Activated T-cell treated with anti-CD3 and anti-CD28 coated beads for 48 hours (primary cell): ENCODE measurements at regions not wholly inside any gene's neighbourhood (a gene's known extent, or its start where the extent isn't known, plus 50 kb on each side); places are given as distances from the start of the nearest gene placed in this dataset.
"Not testable (repeated sequence)": the region's sequence is repeated elsewhere in the genome, so short reads cannot be mapped to it uniquely, and the experiment has no call there.

Experiments used
- DNase-seq: peaks from one replicate; pipeline ENCODE4 v3.0.0-alpha.2; 2020; ENCODE audit warnings: low read depth

DNA sequence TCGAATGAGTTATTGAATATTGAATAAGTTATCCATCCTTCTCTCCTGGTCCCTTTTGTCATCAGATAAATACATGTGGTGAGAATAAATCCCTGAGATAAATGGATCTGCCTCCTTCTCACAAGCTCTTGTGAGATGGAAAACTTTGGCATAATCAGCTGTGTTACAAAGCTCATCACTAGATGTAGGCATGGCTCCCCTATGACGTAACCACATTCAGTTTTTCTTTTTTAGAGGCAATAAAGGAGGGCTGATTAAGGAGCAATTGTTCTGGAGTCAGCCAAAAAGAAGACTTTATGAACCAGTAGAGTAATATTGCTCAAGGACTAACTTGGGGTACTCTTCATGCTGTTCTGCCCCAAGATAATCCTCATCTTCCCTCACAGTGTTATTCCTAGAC, 90.5 kb upstream of the GATB start:
- DNase-seq = no peak

DNA sequence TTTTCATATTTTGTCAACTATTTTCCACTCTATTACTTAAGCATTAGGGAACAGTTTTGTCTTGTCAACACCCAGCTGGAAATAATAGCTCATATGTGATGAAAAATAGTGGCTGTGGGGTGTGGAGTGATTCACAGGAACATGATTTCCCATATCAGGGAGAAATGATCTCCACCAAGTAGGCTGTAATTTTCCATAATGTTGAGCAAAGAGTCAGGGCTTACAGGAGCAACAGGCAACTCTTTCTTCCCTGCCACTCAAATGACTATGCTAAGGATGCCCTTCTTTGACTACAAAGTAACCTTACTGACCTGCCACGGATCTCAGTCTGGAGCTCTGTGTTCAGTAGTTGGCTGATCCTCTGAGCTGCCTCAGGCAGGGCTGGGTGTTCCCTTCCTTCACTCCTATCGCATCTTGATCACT, 90.0 kb upstream of the GATB start:
- DNase-seq = no peak

DNA sequence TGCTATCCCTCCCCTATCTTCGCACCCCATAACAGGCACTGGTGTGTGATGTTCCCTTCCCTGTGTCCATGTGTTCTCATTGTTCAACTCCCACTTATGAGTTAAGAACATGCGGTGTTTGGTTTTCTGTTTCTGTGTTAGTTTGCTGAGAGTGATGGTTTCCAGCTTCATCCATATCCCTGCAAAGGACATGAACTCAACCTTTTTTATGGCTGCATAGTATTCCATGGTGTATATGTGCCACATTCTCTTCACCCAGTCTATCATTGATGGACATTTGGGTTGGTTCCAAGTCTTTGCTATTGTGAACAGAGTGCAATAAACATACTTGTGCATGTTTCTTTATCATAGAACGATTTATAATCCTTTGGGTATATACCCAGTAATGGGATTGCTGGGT, 84.7 kb upstream of the GATB start:
- not testable (repeated sequence) for DNase-seq

DNA sequence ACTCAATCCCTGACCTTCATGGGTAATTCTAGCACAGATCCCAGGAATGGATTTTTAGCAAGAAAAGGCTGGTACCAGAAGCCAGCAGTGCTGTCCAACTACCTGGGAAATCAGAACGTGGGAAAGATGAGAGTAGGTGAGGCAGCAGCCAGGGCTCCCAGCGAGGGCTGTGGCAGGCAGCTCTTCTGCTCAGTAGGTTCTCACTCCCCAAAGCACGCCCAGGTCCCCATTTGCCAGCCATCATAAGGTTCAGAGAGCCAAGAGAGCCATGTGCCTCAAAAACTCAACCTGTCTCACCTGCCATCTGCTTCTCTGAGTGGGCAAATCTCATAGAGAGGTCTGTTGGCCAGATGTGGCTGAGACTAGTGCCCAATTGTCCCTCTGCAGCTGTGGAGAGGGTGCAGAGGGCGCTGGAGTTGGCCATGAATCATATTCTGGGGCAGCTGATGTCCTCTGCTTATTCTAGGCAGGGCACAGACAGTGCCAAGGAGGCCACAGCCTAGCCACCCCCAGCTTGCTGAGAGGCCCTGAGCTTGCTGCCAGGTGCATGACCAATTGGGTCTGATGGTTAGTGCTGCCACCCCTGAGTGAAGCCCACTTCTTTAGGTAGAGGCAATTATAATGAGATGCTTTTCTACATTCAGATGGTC, 81.7 kb upstream of the GATB start:
- DNase-seq = no peak

DNA sequence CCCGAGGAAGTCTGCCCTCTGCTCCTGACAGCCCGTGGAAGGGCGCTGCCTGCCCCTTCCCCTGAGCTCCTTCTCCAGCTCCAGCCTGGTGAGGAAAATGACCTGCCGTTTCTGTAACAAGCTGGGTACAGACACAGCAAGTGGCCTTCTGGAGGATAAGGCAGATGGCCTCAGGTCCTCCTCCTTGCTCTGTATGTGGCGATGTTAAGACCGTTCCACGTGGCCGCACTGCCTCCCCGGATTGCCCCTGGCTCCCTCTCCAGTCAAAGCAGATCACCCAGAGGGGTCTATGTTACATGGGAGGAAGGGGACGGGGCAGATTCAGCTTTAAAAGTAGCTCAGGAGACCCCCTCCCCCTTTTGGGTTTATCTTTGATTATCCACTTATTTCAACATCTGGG, 80.3 kb upstream of the GATB start:
- DNase-seq = no peak

DNA sequence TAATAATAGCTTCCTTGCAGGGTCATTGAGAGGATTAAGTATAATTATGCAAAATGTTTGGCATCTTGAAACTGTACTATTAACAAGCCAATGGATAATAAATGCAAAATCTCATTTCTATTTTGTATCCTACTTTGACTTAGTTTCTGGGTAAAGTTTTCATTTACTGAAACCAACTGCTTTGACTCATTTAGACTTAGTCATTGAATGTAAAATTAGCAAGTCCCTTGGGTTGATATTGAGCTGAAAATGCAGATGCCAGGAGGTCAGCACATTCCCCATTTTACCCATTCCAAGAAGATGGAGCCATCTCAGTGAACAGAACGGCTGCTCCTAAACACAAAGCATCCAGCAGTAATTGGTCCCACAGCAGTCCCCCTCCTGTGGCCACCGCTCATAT, 74.7 kb upstream of the GATB start:
- no peak for DNase-seq

DNA sequence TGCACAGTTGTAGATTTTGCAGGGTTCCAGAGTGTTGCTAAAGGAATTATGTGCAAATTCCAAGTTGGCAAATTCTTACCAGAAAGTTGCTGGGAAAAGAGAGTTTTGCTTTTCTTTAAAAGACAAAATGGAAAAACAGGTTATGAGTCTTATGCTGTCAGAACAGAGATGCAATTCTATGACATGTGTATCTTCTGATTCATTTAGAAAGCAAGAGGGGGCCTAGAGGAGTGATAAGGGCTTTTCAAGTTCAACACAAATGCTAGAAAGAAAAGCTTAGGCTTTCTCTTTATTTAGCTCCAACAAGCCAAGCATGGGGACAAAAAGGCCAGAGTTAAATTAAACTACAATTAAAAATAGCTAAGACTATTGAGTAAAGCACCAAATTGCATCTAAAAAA, 72.4 kb upstream of the GATB start:
- no peak for DNase-seq

DNA sequence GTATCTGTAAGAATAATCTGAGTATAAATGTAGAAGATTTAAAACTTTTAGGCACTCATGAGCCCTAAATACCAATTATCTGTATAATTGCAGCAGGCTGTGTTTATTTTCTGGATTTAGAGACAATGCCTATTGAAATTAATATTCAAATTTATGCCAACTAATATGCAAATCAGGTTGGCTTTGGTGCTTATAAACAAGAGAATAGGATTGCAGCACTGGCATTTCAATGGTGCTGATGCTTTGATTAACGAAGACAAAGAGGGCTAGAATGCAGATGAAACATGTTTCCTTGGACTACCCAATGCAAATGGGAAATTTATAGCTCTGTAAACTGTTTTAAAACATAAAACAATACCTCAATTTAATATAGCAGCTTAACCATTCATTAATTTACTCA, 70.7 kb upstream of the GATB start:
- no peak for DNase-seq

DNA sequence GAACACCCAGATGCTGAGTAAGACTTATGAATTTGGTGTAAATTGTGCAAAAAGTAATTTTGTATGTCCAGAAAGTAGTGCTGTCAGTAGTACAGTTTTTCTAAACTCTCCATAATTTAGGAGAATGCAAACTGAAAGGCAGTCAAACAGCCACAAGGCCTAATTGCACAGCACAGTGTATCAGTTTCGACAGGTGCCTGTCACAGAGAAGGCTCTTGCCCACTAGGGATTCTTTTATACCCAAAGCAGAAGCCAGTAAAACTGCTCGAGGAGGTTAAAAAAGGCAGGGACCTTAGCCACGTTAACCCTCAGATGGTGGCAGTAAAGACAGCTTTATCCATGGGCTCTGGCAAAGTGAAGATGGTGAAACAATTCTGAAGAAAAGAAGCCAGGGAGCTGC, 69.4 kb upstream of the GATB start:
- no peak for DNase-seq

DNA sequence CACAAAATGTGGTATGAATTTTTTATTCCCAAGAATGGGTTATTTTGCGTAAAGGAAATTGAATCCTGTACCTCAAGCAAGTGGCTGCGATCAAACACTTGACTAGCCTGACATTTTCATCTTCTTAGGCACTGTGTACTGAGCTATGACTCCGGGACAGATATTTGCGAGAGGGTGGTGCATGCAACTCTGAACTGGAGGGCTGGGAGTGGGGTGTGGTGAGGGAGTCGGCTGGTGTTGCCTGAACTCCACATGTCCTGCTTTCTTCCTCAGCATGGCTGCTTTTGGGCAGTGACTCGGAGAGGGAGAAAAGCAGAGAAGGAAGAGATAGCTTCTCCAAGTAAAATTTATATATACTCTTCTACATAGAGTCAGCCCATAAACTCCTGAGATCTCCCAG, 68.5 kb upstream of the GATB start:
- DNase-seq = no peak

DNA sequence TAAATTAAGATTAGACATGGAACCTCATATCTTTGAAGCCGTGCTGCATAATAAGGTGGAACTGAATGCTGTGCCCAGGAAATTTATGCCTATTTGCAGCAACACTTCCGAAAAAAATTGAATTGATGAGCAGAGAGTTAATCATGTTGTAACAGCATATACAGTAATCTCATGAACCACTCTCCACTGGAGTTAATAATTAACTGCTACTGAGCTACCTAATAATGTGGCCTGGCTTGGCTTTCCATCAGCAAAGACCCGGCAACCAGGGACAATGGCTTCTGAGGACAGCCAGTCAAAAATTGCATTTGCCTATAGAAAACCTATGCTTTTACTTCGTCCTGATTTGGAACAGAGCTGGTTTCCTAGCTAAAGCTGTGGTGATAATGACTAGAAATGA, 63.8 kb upstream of the GATB start:
- no peak for DNase-seq

DNA sequence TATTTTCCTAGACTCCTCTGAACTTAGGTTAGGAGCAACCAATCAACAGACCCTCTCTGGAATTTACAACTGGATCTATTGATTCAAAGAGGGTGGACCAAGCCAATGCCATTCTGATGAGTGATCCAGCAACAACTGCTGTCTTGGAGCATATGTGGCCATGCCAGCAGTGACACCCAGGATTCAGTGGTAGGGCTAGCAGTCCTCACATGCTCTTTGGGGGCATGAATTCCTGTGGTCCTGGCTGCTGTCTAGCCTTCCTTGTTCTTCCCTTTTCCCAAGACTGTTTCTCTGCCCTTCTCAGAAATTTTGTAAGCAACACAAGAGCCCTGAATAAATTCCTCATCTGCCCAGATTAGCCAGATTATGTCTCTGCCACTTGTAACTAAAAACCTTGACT, 61.5 kb upstream of the GATB start:
- DNase-seq = no peak

DNA sequence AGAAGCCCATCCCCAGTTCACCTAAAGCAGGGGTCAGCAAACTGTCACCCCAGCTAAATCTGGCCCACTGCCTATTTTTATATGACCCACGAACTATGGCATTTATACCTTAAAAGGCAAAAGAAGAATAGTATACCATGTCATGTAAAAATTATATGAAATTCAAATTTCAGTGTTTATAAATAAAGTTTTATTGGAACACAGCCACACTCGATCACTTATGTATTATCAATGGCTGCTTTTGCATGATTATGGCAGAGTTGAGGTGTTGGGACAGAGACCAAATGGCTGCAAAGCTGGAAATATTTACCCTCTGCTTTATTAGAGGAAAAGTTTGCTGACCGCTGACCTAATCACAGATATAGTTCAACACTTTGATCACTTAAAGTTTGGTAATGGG, 59.2 kb upstream of the GATB start:
- no peak for DNase-seq

DNA sequence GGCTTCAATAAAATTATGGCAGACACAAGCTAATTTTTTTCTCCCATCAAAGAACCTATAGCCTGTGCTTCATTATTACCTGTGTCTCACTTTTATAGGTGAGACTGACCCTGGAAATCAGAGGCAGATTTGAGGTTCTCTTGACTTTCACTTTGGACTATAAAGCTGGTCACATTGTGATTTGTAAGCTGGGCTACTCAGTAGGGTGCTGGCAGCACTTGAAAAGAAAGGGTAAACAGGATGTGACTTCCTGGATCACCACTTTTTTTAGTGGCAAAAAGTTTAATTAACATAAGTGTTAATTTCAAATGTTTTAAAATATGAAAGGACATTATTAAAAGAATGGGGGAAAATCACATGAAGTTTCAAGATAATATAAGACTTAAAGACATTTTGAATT, 50.6 kb upstream of the GATB start:
- no peak for DNase-seq
